RKO (cell line): ENCODE measurements at regions not wholly inside any gene's neighbourhood (a gene's known extent, or its start where the extent isn't known, plus 50 kb on each side); places are given as distances from the start of the nearest gene placed in this dataset.

Source experiments
- DNase-seq: peaks from one replicate; pipeline ENCODE4 v3.0.0-alpha.2; 2016; ENCODE audit warnings: low spot score

- no peak for DNase-seq
These were observed 84.9 kb downstream of the ACKR3 start for GRCh38 chr2:236654496-236654895.

- no peak for DNase-seq
These were observed 86.5 kb downstream of the ACKR3 start for GRCh38 chr2:236656166-236656565.

GRCh38 chr2:236656721-236657120, 87.1 kb downstream of the ACKR3 start:
- DNase-seq, result no peak

- no peak for DNase-seq
These were observed 87.6 kb downstream of the ACKR3 start for GRCh38 chr2:236657215-236657614.

- DNase-seq, result no peak
These were observed 88.2 kb downstream of the ACKR3 start for GRCh38 chr2:236657801-236658200.

- DNase-seq, result no peak
These were observed 89.5 kb downstream of the ACKR3 start for GRCh38 chr2:236658974-236659757.

- no peak for DNase-seq
These were observed 90.1 kb downstream of the ACKR3 start for GRCh38 chr2:236659758-236660150.

GRCh38 chr2:236661061-236661761, 91.6 kb downstream of the ACKR3 start:
- DNase-seq, result no peak

- DNase-seq, result no peak
These were observed 92.1 kb downstream of the ACKR3 start for GRCh38 chr2:236661762-236662110.

- DNase-seq, result no peak
These were observed 92.9 kb downstream of the ACKR3 start for GRCh38 chr2:236662231-236663185.

GRCh38 chr2:236663287-236664101, 93.9 kb downstream of the ACKR3 start:
- DNase-seq, result no peak

GRCh38 chr2:236664136-236664535, 94.5 kb downstream of the ACKR3 start:
- no peak for DNase-seq

- peak; percentile 4 for DNase-seq
These were observed 95.5 kb downstream of the ACKR3 start for GRCh38 chr2:236665101-236665500.

GRCh38 chr2:236665572-236666118, 96.0 kb downstream of the ACKR3 start:
- DNase-seq, result no peak

- DNase-seq, result no peak
These were observed 97.1 kb downstream of the ACKR3 start for GRCh38 chr2:236666646-236667204.

GRCh38 chr2:236667526-236667925, 97.9 kb downstream of the ACKR3 start:
- DNase-seq, result no peak

- no peak for DNase-seq
These were observed 98.9 kb downstream of the ACKR3 start for GRCh38 chr2:236668531-236668969.

GRCh38 chr2:236670235-236670620, 100.6 kb downstream of the ACKR3 start:
- DNase-seq, result no peak

GRCh38 chr2:236671896-236672562, 102.4 kb downstream of the ACKR3 start:
- DNase-seq, result no peak

GRCh38 chr2:236672606-236673005, 103.0 kb downstream of the ACKR3 start:
- DNase-seq, result no peak
